AG09319 (cell line): ENCODE measurements at regions not wholly inside any gene's neighbourhood (a gene's known extent, or its start where the extent isn't known, plus 50 kb on each side); places are given as distances from the start of the nearest gene placed in this dataset.

ENCODE experiments used
- DNase-seq: peaks from one replicate; pipeline ENCODE4 v3.0.0-alpha.2; 2010; ENCODE audit warnings: low read depth; ENCODE audit errors: extremely low read depth
- TF ChIP-seq, protein P1 (sequence below): IDR thresholded peaks from 2 replicates; pipeline ENCODE4 v1.5.1; 2011; ENCODE audit warnings: low read depth, mild to moderate bottlenecking, inconsistent platforms, low read length, moderate library complexity

DNA sequence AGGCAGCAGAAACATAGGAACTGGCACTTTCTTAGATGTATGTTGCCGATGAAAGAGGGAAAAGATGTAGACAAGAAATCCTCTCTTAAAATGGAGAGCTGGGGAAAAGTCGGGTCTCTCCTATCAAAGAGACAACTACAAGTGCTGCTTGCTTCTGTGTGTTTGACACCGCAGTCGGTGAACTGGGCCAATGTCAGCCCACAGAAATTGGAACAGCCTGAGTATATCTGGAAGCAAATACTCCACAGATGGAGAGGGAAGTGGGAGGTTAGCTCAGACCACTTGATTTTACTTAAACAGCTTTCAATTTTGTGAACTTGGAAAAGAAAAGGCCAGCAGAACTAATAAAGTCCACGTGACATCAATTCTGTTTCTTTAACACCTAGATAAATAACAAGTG, 230.9 kb upstream of the FAT1 start:
- DNase-seq: no peak
- TF ChIP-seq, protein P1, sequence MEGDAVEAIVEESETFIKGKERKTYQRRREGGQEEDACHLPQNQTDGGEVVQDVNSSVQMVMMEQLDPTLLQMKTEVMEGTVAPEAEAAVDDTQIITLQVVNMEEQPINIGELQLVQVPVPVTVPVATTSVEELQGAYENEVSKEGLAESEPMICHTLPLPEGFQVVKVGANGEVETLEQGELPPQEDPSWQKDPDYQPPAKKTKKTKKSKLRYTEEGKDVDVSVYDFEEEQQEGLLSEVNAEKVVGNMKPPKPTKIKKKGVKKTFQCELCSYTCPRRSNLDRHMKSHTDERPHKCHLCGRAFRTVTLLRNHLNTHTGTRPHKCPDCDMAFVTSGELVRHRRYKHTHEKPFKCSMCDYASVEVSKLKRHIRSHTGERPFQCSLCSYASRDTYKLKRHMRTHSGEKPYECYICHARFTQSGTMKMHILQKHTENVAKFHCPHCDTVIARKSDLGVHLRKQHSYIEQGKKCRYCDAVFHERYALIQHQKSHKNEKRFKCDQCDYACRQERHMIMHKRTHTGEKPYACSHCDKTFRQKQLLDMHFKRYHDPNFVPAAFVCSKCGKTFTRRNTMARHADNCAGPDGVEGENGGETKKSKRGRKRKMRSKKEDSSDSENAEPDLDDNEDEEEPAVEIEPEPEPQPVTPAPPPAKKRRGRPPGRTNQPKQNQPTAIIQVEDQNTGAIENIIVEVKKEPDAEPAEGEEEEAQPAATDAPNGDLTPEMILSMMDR: no peak

DNA sequence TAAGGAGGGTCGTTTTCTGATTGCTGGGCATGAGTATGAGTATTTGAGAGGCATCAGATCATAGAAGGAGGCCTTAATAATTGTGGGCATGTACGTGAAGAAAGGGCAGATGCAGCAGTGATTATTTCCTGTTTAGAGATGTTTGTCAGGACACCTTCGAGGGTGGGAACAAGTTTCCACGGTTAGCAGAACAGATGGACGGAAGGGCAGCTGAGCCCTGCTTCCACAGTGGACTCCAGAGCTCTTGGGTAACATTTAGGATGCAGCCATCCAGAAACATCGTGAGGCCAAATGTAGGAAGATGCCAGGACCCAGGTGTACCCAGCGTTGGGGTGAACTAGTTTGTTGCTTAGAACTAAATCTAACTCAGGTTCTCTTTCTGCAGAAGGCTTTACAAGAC, 231.3 kb upstream of the FAT1 start:
- TF ChIP-seq, protein P1: no peak
- DNase-seq: no peak

DNA sequence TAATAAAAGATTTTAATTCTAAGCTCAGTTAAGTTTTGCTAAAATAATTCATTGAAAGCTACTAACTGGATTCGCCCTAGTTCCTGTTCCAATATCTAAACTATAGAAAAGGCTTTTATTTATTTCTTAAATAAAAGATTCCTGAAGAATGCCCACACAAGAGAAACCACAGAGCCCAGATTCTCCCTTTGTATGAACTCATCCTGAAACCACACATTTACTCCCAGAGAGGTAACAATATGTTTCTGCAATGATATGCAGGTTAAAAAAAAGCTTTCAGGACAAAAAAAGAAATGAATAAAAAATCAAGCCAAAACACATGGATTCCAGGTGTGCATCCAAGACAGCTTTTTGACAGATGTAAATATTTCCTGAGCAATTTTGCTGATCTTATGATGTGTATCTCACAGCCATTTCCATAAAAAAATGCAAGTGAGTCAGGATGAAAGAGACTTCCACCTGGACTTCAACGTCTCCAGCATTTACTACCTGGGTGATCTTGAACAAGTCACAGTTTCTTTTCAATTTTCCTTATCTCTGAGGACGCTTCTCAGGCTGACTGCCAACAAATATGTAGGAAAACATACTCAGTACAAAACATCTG, 234.4 kb upstream of the FAT1 start:
- TF ChIP-seq, protein P1: no peak
- DNase-seq: no peak

DNA sequence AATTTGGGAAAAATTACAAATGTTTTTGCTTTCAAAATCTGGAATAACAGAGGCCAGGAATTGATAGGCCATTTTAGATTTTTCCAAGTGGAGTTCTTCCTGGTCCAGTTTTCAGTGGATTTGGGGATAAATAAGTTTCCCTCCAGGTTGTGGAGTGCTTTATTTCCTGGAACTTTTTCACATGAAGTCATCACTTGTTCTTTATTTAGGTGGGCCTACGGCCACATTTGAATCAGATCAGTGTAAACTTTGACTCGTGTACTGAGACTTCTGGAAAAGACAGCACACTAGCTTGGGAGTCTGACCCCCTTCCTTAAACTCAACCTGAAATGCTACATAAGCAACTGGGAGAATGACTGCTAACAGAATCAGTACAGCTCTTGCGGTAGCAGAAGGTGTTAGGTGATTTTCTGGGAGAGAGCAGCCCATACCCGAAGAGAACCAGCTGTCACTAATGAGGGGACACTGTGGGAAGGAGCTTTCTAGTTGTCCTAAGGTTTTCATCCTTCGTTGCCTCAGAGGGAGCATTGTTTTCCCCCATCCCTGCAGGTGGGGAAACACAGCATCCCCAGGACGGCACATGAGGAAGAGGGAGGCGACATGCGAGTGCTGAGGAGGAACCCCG, 235.2 kb upstream of the FAT1 start:
- TF ChIP-seq, protein P1: no peak
- no peak for DNase-seq

DNA sequence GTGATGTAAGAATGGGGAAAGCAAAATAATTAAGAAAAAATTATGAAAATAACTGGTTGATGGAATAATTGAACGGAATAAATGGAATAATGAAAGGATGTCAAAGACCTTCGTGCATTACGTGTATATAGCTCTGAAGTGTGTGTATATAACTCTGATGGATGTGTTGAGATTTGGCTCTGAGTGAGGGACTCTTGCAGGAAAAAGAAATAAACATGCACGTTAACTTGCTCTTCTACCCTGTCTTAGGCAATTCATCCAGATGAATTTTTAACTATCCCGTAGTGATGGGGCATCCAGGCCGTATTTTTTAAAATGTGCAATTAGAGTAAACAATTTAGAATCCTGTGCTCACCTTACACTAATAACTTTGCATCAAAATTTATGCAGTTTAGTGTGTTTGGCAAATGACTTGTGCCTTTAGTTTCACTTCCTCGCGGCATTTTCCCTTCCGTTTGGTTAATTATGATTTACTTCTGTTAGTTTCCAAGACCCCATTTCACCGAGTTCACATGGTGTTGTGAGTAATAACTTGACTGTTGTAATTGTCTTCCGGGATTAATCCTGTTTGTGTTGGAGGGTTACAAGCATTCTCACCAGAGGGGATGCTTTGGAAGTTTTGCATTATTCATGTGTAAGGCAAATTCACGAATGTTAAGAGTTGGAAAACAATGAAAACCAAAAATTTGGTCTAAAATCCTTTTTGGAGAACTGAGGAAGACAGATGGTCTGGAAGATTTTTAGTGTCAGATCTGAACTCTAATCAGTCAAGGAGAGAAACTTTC, 256.5 kb upstream of the FAT1 start:
- TF ChIP-seq, protein P1: no peak
- DNase-seq: no peak

DNA sequence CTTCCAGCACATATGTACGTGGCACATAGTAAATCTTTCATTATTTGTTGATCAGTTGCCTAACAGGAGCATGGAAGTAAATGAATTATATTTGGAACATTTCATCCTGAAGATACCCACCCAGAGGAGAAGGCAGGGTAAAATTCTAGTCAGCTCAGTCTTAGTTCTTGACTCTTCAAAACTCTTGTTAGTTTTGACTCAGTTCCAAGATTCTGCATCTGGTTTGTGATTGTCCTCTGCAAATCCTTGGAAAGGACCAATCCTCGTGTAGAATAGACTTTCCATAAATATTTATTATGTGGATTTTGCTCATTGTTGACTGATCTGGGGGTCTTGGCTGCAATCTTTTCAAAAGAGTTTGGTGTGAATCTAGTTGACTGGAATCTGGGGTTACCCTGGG, 257.5 kb upstream of the FAT1 start:
- no peak for DNase-seq
- TF ChIP-seq, protein P1: no peak

DNA sequence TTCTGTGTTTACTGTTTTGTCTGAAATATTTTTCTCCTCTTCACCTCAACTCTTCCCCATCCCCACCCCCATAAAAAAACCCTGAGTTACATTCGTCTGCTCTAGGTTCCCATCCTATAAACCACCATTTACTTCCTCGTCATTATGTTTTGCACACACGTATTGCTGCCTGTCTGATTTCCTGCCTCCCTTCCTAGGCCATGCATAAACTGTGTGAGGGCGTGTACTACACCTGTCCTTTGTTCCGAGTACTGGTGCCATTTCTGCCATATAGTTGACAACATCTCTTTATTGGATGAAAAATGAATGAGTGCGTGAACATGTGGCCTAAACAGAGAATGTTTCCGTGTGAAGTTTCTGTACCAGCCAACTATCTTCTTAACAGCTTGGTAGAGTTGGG, 258.5 kb upstream of the FAT1 start:
- TF ChIP-seq, protein P1: no peak
- no peak for DNase-seq
